H1 (cell line): ENCODE measurements at regions not wholly inside any gene's neighbourhood (a gene's known extent, or its start where the extent isn't known, plus 50 kb on each side); places are given as distances from the start of the nearest gene placed in this dataset.
"Not testable (repeated sequence)": the region's sequence is repeated elsewhere in the genome, so short reads cannot be mapped to it uniquely, and the experiment has no call there.

Experiments
- CTCF ChIA-PET: fragments of 300-600 bp; sonication (Branson Sonifier 250); formaldehyde crosslinking; loops from one replicate; lab custom pipeline; 2021; ENCODE audit not compliant: partially characterized antibody; lab: Charles Lee
- POLR2A ChIA-PET: fragments of 300-600 bp; sonication (Branson Sonifier 250); formaldehyde crosslinking; loops from one replicate; lab custom pipeline; 2021; ENCODE audit warnings: inconsistent platforms; ENCODE audit not compliant: partially characterized antibody; lab: Charles Lee
- DNase-seq, 2 experiments: peaks; one replicate each; pipeline versions ENCODE4 v3.0.0 to v3.0.0-alpha.2; 2010 to 2022; ENCODE audit warnings: low spot score in 2 of 2, low read depth in 1 of 2, mixed read lengths in 1 of 2
- FAIRE-seq: peaks from 2 replicates; lab custom pipeline; 2011; peaks lifted over from hg19 to GRCh38; lab: Jason Lieb, UNC
- H2AFZ ChIP-seq: 2 replicates; pipeline ENCODE4 v1.8.1; 2012; ENCODE audit warnings: low read length, inconsistent platforms
- H2AK5ac ChIP-seq: 2 replicates; pipeline ENCODE4 v1.6.1; 2013; ENCODE audit warnings: low read depth, low read length
- H2BK120ac ChIP-seq: replicated peaks from 2 replicates; pipeline ENCODE3; 2013; ENCODE audit warnings: low read depth, low read length, inconsistent platforms
- H2BK12ac ChIP-seq: 2 replicates; pipeline ENCODE4 v1.6.1; 2013; ENCODE audit warnings: low read depth, low read length
- H2BK15ac ChIP-seq: 2 replicates; pipeline ENCODE4 v1.6.1; 2013; ENCODE audit warnings: low read length
- H2BK20ac ChIP-seq: 2 replicates; pipeline ENCODE4 v1.6.1; 2013; ENCODE audit warnings: low read length
- H2BK5ac ChIP-seq: 2 replicates; pipeline ENCODE4 v1.6.1; 2013; ENCODE audit warnings: low read depth, low read length
- H3K14ac ChIP-seq: 2 replicates; pipeline ENCODE4 v1.6.1; 2013; ENCODE audit warnings: inconsistent platforms; ENCODE audit not compliant: insufficient read length
- H3K18ac ChIP-seq: 2 replicates; pipeline ENCODE4 v1.6.1; 2013; ENCODE audit warnings: low read length; ENCODE audit errors: extremely low read depth
- H3K23ac ChIP-seq: 2 replicates; pipeline ENCODE4 v1.6.1; 2013; ENCODE audit warnings: inconsistent platforms; ENCODE audit not compliant: insufficient read length
- H3K23me2 ChIP-seq: 2 replicates; pipeline ENCODE4 v1.6.1; 2013; ENCODE audit warnings: low read depth, low read length
- H3K27ac ChIP-seq: 2 replicates; pipeline ENCODE4 v1.6.1; 2011; ENCODE audit warnings: low read depth, low read length, inconsistent platforms
- H3K27me3 ChIP-seq, 4 experiments: replicated peaks in 1 of 4; 1 replicate in 1 of 4; 2 replicates in 3 of 4; pipeline versions ENCODE4 v1.6.1 to v1.8.1; 2011 to 2013; ENCODE audit warnings: low read length in 3 of 4, mild to moderate bottlenecking in 3 of 4, inconsistent platforms in 2 of 4, mixed read lengths in 2 of 4, moderate library complexity in 1 of 4; ENCODE audit not compliant: control insufficient read depth in 3 of 4, insufficient read depth in 3 of 4; ENCODE audit errors: extremely low read depth in 1 of 4
- H3K36me3 ChIP-seq, 4 experiments: 2 replicates each; pipeline versions ENCODE4 v1.6.1 to v1.8.1; 2011 to 2013; ENCODE audit warnings: mild to moderate bottlenecking in 4 of 4, low read length in 3 of 4, moderate library complexity in 2 of 4, control low read depth in 1 of 4, inconsistent platforms in 1 of 4; ENCODE audit not compliant: insufficient read depth in 4 of 4, control insufficient read depth in 2 of 4
- H3K4ac ChIP-seq: replicated peaks from 2 replicates; pipeline ENCODE3; 2013; ENCODE audit warnings: low read length, low read depth, mixed read lengths, inconsistent platforms; ENCODE audit not compliant: insufficient read length
- H3K4me1 ChIP-seq, 4 experiments: replicated peaks in 1 of 4; 1 replicate in 1 of 4; 2 replicates in 3 of 4; pipeline versions ENCODE4 v1.6.1 to v1.8.1; 2011 to 2013; ENCODE audit warnings: low read length in 3 of 4, inconsistent platforms in 2 of 4, mixed read lengths in 1 of 4; ENCODE audit not compliant: insufficient read depth in 4 of 4, control insufficient read depth in 3 of 4
- H3K4me2 ChIP-seq, 2 experiments: 2 replicates each; pipeline versions ENCODE4 v1.6.1 to v1.8.1; 2011 to 2013; ENCODE audit warnings: low read depth in 2 of 2, low read length in 2 of 2, control low read depth in 1 of 2, inconsistent platforms in 1 of 2, mild to moderate bottlenecking in 1 of 2; ENCODE audit not compliant: insufficient read depth in 1 of 2
- H3K4me3 ChIP-seq, 4 experiments: fragments of 200-600, 300-600 bp in 1 of 4; sonication (generic), shearing (Covaris generic), sonication (Bioruptor Twin) in 1 of 4; 2 replicates each; pipeline versions ENCODE4 v1.5.1 to v1.8.1; 2011 to 2016; ENCODE audit warnings: low read length in 4 of 4, low read depth in 3 of 4, control low read depth in 2 of 4, inconsistent platforms in 2 of 4, mild to moderate bottlenecking in 2 of 4, mixed read lengths in 1 of 4, moderate library complexity in 1 of 4; ENCODE audit not compliant: insufficient read depth in 2 of 4; ENCODE audit errors: extremely low read depth in 1 of 4
- H3K56ac ChIP-seq: replicated peaks from 2 replicates; pipeline ENCODE3; 2013; ENCODE audit warnings: low read depth, mild to moderate bottlenecking, mixed read lengths, low read length, inconsistent platforms; ENCODE audit not compliant: insufficient read length
- H3K79me1 ChIP-seq: 2 replicates; pipeline ENCODE4 v1.6.1; 2013; ENCODE audit warnings: low read depth, low read length, control low read depth
- H3K79me2 ChIP-seq, 2 experiments: 2 replicates each; pipeline versions ENCODE4 v1.6.1 to v1.8.1; 2012 to 2013; ENCODE audit warnings: low read length in 2 of 2, mild to moderate bottlenecking in 2 of 2, inconsistent platforms in 1 of 2; ENCODE audit not compliant: insufficient read depth in 2 of 2, control insufficient read depth in 1 of 2
- H3K9ac ChIP-seq, 4 experiments: replicated peaks in 1 of 4; 1 replicate in 1 of 4; 2 replicates in 3 of 4; pipeline versions ENCODE4 v1.6.1 to v1.8.1; 2011 to 2013; ENCODE audit warnings: low read depth in 3 of 4, low read length in 3 of 4, control low read depth in 2 of 4, mild to moderate bottlenecking in 2 of 4, moderate library complexity in 2 of 4, inconsistent platforms in 1 of 4; ENCODE audit errors: extremely low read depth in 1 of 4
- H3K9me3 ChIP-seq, 2 experiments: 2 replicates each; pipeline versions ENCODE4 v1.6.1 to v1.8.1; 2012 to 2013; ENCODE audit warnings: mild to moderate bottlenecking in 2 of 2, moderate library complexity in 2 of 2, control low read depth in 1 of 2, inconsistent platforms in 1 of 2, low read depth in 1 of 2, low read length in 1 of 2, mixed read lengths in 1 of 2; ENCODE audit not compliant: insufficient read depth in 2 of 2
- H4K20me1 ChIP-seq, 2 experiments: replicated peaks in 1 of 2; 2 replicates each; pipeline versions ENCODE3 to v1.8.1; 2011 to 2013; ENCODE audit warnings: inconsistent platforms in 2 of 2, low read length in 2 of 2, mild to moderate bottlenecking in 1 of 2; ENCODE audit not compliant: insufficient read depth in 2 of 2, control insufficient read depth in 1 of 2
- H4K5ac ChIP-seq: 2 replicates; pipeline ENCODE4 v1.6.1; 2013; ENCODE audit warnings: low read length, low read depth, mixed read lengths, inconsistent platforms; ENCODE audit not compliant: insufficient read length
- H4K8ac ChIP-seq: 2 replicates; pipeline ENCODE4 v1.8.0; 2013; ENCODE audit warnings: mild to moderate bottlenecking, moderate library complexity, low read length, inconsistent platforms; ENCODE audit not compliant: insufficient read depth; ENCODE audit errors: extremely low read depth
- H4K91ac ChIP-seq: replicated peaks from 2 replicates; pipeline ENCODE3; 2013; ENCODE audit warnings: low read length, mixed read lengths, inconsistent platforms; ENCODE audit not compliant: insufficient read length
- CEBPB ChIP-seq: IDR thresholded peaks from 2 replicates; pipeline ENCODE4 v1.6.1; 2012; ENCODE audit warnings: low read depth, low read length
- WGBS, 2 experiments: shearing (Covaris generic) in 1 of 2; methylation state at CpG; one replicate each; pipeline versions ENCODE4 v1.1.6 to v1.1.7; 2013 to 2015; ENCODE audit warnings: low lambda C conversion rate in 2 of 2, mixed read lengths in 2 of 2, inconsistent platforms in 1 of 2, low coverage in 1 of 2, missing lambda C conversion rate in 1 of 2; ENCODE audit not compliant: insufficient replicate concordance in 2 of 2, insufficient coverage in 1 of 2, insufficient read length in 1 of 2; ENCODE audit errors: extremely low coverage in 1 of 2, missing lambda C conversion rate in 1 of 2; 5-methylcytosine and 5-hydroxymethylcytosine counted together

DNA sequence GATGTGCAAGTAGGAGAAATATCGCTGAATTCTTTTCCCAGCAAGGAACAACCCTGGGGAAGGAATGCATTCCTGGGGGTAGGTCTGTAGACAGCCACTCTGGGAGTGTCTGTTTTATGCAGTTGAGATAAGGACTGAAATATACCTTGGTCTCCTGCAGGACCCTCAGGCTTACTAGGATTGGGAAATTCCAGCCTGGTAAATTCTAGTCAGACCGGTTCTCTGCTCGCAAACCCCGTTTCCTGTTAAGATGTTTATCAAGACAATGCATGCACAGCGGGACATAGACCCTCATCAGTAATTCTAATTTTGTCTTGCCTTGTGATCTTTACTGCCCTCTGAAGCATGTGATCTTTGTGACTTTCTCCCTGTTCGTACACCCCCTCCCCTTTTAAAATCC lies 839.0 kb downstream of the REEP3 start:
- H3K4ac ChIP-seq, H3K56ac ChIP-seq, H3K4me1 ChIP-seq, FAIRE-seq, H3K27ac ChIP-seq, H3K79me1 ChIP-seq, H3K23me2 ChIP-seq, H2BK12ac ChIP-seq, H4K91ac ChIP-seq, H3K36me3 ChIP-seq, H2AFZ ChIP-seq, H2BK15ac ChIP-seq, H3K18ac ChIP-seq, H2BK120ac ChIP-seq, H3K9ac ChIP-seq, H4K5ac ChIP-seq, DNase-seq, H4K8ac ChIP-seq, H3K79me2 ChIP-seq, H3K4me2 ChIP-seq, H3K23ac ChIP-seq, H2BK5ac ChIP-seq, H3K27me3 ChIP-seq, POLR2A ChIA-PET, H2AK5ac ChIP-seq, H2BK20ac ChIP-seq, H3K4me3 ChIP-seq, H4K20me1 ChIP-seq, H3K14ac ChIP-seq, CTCF ChIA-PET: not testable (repeated sequence)
- 81% methylated on average over 6 of the region's 6 CpGs; no CpG with 5 or more reads in 1 of the 2 experiments for WGBS, 2 experiments
- H3K9me3 ChIP-seq, result peaks cover 7 to 22% of the 10 kb centered on the region in 2 experiments; a peak in 3 of 4 replicates
- peak; percentile 73 for TF ChIP-seq CEBPB
